Lower lobe of right lung (tissue), 2 donors: ENCODE measurements at regions not wholly inside any gene's neighbourhood (a gene's known extent, or its start where the extent isn't known, plus 50 kb on each side); places are given as distances from the start of the nearest gene placed in this dataset.

Experiments used
- ATAC-seq, 2 donors: fragments of 200-7000 bp; cut with Tn5 transposase; one replicate each; pipeline ENCODE4 v1.9.1; 2020 to 2022; ENCODE audit warnings: mild to moderate bottlenecking in 2 of 2, moderate library complexity in 2 of 2
- DNase-seq: peaks from one replicate; pipeline ENCODE4 v3.0.0-alpha.2; 2020
- H3K27ac ChIP-seq: fragments of 200-600 bp; one replicate; pipeline ENCODE4 v1.8.0; 2022
- H3K27me3 ChIP-seq: fragments of 200-600 bp; one replicate; pipeline ENCODE4 v1.8.0; 2022; ENCODE audit warnings: low read depth
- H3K36me3 ChIP-seq: fragments of 200-600 bp; one replicate; pipeline ENCODE4 v1.8.0; 2022; ENCODE audit warnings: mild to moderate bottlenecking
- H3K4me1 ChIP-seq: fragments of 200-600 bp; one replicate; pipeline ENCODE4 v1.8.0; 2022
- H3K4me3 ChIP-seq: fragments of 200-600 bp; one replicate; pipeline ENCODE4 v1.8.0; 2022; ENCODE audit warnings: mild to moderate bottlenecking
- H3K9me3 ChIP-seq: fragments of 200-600 bp; one replicate; pipeline ENCODE4 v1.8.0; 2022
- intact Hi-C: fragments of 100-400 bp; cut with DNase I; formaldehyde crosslinking; loops from one replicate; pipeline ENCODE4 v1.11.0; 2022
- TF ChIP-seq, protein P1 (sequence below): fragments of 200-600 bp; IDR thresholded peaks from one replicate; pipeline ENCODE4 v1.8.0; 2022; ENCODE audit warnings: antibody characterized with exemption, mild to moderate bottlenecking
- donor health status: DM: no; HTN: yes; CAD: no; lungs with severe emphysema.

DNA sequence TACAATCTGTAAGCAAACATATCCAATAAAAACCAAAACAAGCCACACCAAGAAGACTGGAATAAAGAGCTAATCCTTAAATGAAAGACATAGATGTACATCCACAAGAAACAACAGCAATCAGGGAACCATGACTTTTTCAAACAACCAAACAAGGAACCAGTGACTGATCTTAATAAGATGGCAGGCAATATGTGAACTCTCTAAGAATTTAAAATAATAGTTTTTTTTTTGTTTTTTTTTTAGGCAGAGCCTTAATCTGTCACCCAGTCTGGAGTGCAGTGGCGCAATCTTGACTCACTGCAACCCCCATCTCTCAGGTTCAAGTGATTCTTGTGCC lies 52.9 kb upstream of the CAPRIN2 start:
- H3K9me3 ChIP-seq: no peaks in the 10 kb centered on the region
- intact Hi-C loops: no loop called here
- TF ChIP-seq, protein P1, sequence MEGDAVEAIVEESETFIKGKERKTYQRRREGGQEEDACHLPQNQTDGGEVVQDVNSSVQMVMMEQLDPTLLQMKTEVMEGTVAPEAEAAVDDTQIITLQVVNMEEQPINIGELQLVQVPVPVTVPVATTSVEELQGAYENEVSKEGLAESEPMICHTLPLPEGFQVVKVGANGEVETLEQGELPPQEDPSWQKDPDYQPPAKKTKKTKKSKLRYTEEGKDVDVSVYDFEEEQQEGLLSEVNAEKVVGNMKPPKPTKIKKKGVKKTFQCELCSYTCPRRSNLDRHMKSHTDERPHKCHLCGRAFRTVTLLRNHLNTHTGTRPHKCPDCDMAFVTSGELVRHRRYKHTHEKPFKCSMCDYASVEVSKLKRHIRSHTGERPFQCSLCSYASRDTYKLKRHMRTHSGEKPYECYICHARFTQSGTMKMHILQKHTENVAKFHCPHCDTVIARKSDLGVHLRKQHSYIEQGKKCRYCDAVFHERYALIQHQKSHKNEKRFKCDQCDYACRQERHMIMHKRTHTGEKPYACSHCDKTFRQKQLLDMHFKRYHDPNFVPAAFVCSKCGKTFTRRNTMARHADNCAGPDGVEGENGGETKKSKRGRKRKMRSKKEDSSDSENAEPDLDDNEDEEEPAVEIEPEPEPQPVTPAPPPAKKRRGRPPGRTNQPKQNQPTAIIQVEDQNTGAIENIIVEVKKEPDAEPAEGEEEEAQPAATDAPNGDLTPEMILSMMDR: no peak

DNA sequence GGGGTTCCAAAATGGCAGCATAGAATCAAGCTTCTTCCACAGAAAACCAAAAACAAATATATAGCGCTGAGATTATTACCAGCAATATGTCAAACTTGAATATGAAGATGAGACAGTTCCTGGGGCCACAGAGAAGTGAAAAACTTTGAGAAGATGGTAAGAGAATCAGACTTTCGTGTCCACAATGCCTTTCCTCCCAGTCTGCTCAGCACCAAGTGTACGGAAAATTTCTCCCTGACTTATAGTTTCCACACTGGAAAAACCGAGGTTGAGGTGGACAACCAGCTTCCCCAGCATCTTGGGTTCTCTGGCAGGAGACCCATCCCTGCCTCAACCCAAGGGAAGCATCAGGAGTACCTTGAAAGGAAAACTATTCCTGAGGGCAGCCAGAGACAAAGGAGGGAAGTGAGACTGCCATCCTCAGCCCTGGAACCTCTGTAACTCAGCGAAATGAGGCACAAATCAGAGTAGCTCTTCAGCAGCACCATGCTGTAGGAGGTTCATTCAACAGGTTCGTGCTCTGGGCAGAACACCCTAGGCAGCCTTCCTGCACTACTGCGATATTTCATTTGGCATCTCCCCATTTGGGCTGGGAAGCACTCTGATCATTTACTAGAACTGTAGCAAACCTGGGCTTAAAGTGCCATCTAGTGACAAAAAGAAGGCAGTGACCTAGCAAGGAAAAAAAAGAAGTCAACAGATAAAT lies 52.4 kb upstream of the CAPRIN2 start:
- no peaks in the 10 kb centered on the region for H3K36me3 ChIP-seq
- no peaks in the 10 kb centered on the region for H3K27me3 ChIP-seq
- no peaks in the 10 kb centered on the region for H3K9me3 ChIP-seq
- DNase-seq (no peak), ATAC-seq (peak; percentile 79 to 85)
- no peaks in the 10 kb centered on the region for H3K4me1 ChIP-seq
- intact Hi-C loops: no loop called here
- H3K27ac ChIP-seq: no peak overlapping the region
- H3K4me3 ChIP-seq: no peak overlapping the region
- TF ChIP-seq, protein P1: peak; percentile 78

More for the DNA sequence above, 52.9 kb upstream of the CAPRIN2 start:
- ATAC-seq (no peak), DNase-seq (no peak)
- Histone ChIP-seq H3K4me3 (no peak overlapping the region), H3K4me1 (no peaks in the 10 kb centered on the region), H3K36me3 (no peaks in the 10 kb centered on the region), H3K27ac (no peak overlapping the region), H3K27me3 (no peaks in the 10 kb centered on the region)

DNA sequence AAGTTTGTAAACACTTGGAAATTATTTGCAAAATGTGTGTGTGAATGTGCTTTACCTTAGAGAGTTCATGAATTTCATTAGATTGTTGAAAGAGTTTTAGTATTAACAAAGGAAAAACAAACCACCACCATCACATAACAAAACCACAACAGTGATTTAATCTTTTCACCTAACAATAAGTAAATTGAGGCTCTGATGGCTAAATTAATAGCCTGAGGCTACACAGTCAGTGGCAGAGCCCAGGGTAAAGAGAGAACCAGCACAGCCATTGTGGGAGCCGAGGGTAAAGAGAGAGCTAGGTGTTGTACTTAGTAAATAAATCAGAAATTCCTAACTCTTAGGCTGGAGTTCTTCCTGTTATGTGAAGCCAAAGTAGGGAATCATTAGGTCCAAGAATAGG lies 51.2 kb upstream of the CAPRIN2 start:
- no peaks in the 10 kb centered on the region for H3K9me3 ChIP-seq
- H3K27me3 ChIP-seq: no peaks in the 10 kb centered on the region
- H3K27ac ChIP-seq: no peak overlapping the region
- TF ChIP-seq, protein P1: no peak
- no peak for ATAC-seq
- no peak overlapping the region for H3K4me3 ChIP-seq
- no peak for DNase-seq
- H3K36me3 ChIP-seq: no peaks in the 10 kb centered on the region
- intact Hi-C loops: no loop called here
- no peaks in the 10 kb centered on the region for H3K4me1 ChIP-seq
